Ishikawa (cell line): ENCODE measurements at regions not wholly inside any gene's neighbourhood (a gene's known extent, or its start where the extent isn't known, plus 50 kb on each side); places are given as distances from the start of the nearest gene placed in this dataset.

ENCODE experiments used
- CEBPB ChIP-seq: IDR thresholded peaks from 2 replicates; pipeline ENCODE4 v1.6.1; 2012
- CREB1 ChIP-seq: IDR thresholded peaks from 2 replicates; pipeline ENCODE4 v1.6.1; 2012; ENCODE audit warnings: low read depth
- EGR1 ChIP-seq: IDR thresholded peaks from 2 replicates; pipeline ENCODE4 v1.6.1; 2012
- EP300 ChIP-seq: IDR thresholded peaks from 2 replicates; pipeline ENCODE4 v1.6.1; 2012; ENCODE audit warnings: borderline replicate concordance
- FOXM1 ChIP-seq: IDR thresholded peaks from 2 replicates; pipeline ENCODE4 v1.6.1; 2012; ENCODE audit warnings: low read depth, borderline replicate concordance
- NFIC ChIP-seq: IDR thresholded peaks from 2 replicates; pipeline ENCODE4 v1.6.1; 2012
- RAD21 ChIP-seq: IDR thresholded peaks from 2 replicates; pipeline ENCODE4 v1.6.1; 2012; ENCODE audit warnings: low read depth
- TAF1 ChIP-seq: IDR thresholded peaks from 2 replicates; pipeline ENCODE4 v1.6.1; 2012; ENCODE audit warnings: low read depth, mild to moderate bottlenecking
- TCF12 ChIP-seq: IDR thresholded peaks from 2 replicates; pipeline ENCODE4 v1.6.1; 2012; ENCODE audit warnings: low read depth
- TEAD4 ChIP-seq: IDR thresholded peaks from 2 replicates; pipeline ENCODE4 v1.6.1; 2012
- YY1 ChIP-seq: IDR thresholded peaks from 2 replicates; pipeline ENCODE4 v1.6.1; 2012; ENCODE audit warnings: low read depth
- ZBTB7A ChIP-seq: IDR thresholded peaks from 2 replicates; pipeline ENCODE4 v1.6.1; 2012; ENCODE audit warnings: low read depth
- TF ChIP-seq, protein P1 (sequence below): IDR thresholded peaks from 2 replicates; pipeline ENCODE4 v1.6.1; 2012; ENCODE audit warnings: low read depth, mild to moderate bottlenecking
- TF ChIP-seq, protein P2 (sequence below): IDR thresholded peaks from 2 replicates; pipeline ENCODE4 v1.6.1; 2012
- TF ChIP-seq, protein P3 (sequence below): IDR thresholded peaks from 2 replicates; pipeline ENCODE4 v1.6.1; 2012

DNA sequence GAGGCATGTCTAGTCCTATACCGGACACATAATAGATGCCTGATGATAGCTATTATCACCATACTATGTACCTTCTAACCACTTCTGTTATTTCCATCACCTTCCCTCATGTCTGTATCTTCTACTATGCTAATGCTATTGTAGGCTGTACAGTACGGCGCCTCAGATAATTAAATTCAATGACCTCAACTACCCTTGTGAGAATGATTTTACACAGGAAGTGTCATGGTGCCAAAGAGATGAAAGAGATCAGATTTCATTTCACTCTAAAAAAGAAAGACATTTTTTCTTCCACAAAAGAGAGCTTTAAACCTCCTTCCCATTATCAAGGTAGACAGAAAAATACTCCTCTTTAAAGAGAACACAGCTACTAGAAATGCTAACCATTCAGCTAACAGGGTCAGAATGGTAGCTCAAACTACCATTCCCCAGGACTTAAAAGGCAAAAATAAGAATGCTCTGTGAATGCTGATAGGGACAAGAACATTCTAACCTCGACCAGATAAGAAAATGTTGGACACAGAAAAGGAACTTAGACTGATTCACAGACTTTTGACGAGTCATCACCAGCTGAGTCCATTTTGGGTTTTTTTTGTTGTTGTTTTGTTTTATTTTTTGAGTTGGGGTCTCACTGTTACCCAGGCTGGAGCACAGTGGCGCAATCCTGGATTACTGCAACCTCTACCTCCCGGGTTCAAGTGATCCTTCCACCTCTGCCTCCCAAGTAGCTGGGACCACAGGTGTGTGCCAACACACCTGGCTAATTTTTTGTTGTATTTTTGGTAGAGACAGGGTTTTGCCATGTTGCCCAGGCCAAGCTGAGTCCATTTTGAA is 99.2 kb upstream of the RAPGEF2 start:
- no peak for TF ChIP-seq EP300
- no peak for TF ChIP-seq CREB1

DNA sequence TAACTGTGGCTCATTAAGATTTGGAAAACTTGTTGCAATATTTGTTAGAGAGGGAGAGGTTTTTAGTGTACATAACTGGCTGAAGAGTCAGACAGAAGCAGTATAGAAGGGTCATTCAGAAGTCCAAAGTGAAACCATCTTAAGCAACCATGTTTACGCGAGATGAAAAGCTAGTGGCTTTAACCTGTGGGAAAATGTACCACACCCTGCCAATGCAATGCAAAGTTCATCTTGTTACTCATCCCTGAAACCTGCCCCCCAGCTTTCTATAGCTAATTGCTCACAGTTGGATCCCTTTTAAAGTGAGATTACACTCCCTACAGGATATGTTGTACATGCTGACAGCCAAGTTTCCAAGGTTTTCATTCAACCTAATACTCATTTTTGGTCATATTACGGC is 96.7 kb upstream of the RAPGEF2 start:
- TF ChIP-seq FOXM1 = no peak
- TF ChIP-seq YY1 = no peak
- TF ChIP-seq RAD21 = no peak
- no peak for TF ChIP-seq ZBTB7A
- TF ChIP-seq TEAD4 = no peak
- TF ChIP-seq, protein P1, sequence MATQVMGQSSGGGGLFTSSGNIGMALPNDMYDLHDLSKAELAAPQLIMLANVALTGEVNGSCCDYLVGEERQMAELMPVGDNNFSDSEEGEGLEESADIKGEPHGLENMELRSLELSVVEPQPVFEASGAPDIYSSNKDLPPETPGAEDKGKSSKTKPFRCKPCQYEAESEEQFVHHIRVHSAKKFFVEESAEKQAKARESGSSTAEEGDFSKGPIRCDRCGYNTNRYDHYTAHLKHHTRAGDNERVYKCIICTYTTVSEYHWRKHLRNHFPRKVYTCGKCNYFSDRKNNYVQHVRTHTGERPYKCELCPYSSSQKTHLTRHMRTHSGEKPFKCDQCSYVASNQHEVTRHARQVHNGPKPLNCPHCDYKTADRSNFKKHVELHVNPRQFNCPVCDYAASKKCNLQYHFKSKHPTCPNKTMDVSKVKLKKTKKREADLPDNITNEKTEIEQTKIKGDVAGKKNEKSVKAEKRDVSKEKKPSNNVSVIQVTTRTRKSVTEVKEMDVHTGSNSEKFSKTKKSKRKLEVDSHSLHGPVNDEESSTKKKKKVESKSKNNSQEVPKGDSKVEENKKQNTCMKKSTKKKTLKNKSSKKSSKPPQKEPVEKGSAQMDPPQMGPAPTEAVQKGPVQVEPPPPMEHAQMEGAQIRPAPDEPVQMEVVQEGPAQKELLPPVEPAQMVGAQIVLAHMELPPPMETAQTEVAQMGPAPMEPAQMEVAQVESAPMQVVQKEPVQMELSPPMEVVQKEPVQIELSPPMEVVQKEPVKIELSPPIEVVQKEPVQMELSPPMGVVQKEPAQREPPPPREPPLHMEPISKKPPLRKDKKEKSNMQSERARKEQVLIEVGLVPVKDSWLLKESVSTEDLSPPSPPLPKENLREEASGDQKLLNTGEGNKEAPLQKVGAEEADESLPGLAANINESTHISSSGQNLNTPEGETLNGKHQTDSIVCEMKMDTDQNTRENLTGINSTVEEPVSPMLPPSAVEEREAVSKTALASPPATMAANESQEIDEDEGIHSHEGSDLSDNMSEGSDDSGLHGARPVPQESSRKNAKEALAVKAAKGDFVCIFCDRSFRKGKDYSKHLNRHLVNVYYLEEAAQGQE = no peak
- no peak for TF ChIP-seq CEBPB
- TF ChIP-seq, protein P2, sequence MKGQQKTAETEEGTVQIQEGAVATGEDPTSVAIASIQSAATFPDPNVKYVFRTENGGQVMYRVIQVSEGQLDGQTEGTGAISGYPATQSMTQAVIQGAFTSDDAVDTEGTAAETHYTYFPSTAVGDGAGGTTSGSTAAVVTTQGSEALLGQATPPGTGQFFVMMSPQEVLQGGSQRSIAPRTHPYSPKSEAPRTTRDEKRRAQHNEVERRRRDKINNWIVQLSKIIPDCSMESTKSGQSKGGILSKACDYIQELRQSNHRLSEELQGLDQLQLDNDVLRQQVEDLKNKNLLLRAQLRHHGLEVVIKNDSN = no peak
- no peak for TF ChIP-seq EP300

DNA sequence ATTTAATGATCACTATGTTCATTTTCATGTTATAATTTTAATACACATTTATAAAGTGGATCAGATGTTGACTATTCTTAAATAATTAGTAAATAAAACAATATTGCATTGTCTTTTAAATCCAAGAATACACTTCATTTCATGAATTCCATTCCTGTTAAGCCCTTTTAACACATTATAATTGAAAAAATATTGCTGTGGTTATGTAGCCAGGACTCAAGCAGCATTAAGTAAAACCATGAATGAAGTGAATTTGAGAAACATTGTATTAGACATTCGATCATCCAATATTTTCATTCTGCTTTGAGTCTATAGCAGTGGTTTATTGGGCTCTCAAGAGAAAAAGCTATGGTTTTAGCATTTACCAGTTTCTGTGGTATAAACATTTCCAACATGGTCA is 94.2 kb upstream of the RAPGEF2 start:
- TF ChIP-seq, protein P1 = no peak
- TF ChIP-seq YY1 (no peak), CEBPB (no peak), TCF12 (no peak), RAD21 (no peak), TEAD4 (no peak), EP300 (no peak), ZBTB7A (no peak), TAF1 (no peak), CREB1 (no peak), NFIC (no peak), EGR1 (no peak), FOXM1 (no peak)
- TF ChIP-seq, protein P3, sequence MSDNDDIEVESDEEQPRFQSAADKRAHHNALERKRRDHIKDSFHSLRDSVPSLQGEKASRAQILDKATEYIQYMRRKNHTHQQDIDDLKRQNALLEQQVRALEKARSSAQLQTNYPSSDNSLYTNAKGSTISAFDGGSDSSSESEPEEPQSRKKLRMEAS = no peak
- TF ChIP-seq, protein P2 = no peak

DNA sequence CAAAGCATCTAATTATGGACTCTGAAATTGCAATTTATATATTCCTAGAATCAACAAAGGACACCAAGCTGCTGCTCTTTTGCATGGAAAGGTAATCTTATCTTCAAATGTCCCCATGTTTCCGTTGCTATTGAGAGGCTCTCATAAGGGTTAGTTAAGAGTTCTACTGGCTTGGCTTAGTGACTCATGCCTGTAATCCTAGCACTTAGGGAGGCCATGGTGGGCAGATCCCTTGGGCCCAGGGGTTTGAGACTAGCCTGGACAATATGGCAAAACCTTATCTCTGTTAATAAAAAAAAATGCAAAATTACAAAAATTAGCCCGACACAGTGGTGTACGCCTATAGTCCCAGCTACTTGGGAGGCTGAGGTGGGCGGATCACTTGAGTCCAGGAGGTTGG is 93.4 kb upstream of the RAPGEF2 start:
- TF ChIP-seq EGR1 = no peak
- TF ChIP-seq FOXM1 = no peak
- TF ChIP-seq TEAD4 = no peak
- TF ChIP-seq, protein P1 = no peak
- no peak for TF ChIP-seq EP300
- TF ChIP-seq, protein P2 = no peak
- no peak for TF ChIP-seq TCF12
- no peak for TF ChIP-seq NFIC
- TF ChIP-seq, protein P3 = no peak
